ENCODE measurements at regions not wholly inside any gene's neighbourhood (a gene's known extent, or its start where the extent isn't known, plus 50 kb on each side); places are given as distances from the start of the nearest gene placed in this dataset.
"Not testable (repeated sequence)": the region's sequence is repeated elsewhere in the genome, so short reads cannot be mapped to it uniquely, and the experiment has no call there.

DNA sequence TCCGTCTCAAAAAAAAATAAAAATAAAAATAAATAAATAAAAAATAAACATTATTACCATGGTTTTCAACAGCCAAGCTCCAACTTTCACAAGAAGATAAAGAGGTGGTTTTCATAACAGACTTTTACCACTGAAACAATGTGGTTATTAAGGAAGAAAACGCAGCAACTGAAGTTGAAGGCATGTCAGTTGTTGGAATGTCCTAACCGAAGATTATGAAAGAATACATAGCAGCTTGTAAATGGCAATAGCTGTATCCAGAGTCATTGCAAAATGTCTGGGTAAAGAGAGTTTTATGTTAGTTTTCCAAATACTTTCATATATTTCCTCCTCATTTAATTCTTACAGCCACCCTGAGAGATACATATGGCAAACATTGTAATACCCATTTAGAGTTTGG is 161.6 kb upstream of the MARCKS start:
- no peak for DNase-seq

DNA sequence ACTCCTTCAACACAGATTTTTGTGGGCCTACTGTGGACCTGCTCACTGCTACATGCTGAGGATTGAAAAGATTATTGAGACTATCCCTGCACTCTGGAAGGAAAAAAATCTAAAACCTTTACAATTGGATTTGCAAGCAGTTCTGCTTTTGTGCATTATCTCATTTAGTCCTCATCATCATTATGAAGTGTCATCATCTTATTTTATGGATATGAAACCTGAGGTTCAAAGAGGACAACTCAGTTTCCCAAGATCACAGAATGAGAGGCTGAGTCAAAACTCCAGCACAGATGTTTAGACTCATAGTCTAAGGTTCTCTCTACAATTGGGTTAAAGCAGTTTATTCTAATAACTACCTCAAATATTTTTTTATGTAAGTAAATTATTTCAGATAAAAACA is 160.2 kb upstream of the MARCKS start:
- DNase-seq = no peak

DNA sequence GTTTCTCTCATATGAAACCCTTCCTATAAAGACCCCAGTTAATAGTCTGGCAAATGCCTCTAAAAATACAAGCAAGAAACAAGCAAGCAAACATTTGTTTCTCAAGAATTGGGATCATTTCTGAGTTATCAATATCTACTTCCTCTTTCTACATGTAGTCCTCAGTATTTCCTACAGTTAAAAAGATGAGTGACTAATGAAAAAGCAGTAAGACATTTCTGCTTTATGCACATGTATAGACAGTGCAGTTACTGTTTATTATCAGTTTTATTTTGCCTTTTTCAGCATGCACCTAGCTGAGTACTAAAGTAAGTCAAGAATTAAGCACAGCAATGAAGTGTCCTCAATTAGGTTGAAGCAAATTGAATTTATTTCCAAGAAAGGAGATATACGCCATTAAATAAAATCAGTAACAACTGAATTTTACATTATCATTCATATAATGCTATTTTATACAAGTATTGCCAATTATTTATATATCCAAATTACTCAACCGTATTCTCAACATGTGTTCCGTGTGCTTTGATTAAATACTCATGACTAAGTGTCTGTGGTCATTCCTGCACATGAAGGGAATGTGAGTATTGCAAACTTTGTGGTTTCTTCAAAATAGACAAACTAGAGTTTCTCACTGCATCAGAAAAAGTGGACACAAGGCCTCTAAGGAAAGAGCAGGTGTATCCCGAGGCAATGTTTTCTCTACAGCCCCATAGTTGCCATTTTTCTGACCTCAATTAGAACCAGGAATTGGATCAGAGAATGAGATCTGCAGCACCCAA is 159.3 kb upstream of the MARCKS start:
- no peak for DNase-seq

DNA sequence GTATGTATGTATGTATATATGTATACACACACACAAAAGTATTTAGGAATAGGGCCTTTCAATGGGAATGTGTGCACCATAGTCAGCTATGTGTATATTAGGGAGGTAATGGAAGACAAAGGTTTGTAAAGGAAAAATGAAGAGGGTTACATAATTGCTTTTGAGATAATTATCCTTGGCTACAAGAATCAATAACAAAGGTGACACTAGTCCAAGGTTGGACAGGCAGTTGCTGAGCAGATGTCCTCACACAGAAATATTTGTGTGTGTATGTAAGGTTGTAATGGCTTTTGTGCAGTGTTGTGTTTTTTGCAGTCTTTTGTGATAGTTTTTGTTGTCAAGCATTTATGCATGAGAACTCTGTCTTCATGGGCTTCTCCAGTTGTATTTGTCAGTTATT is 157.9 kb upstream of the MARCKS start:
- no peak for DNase-seq

DNA sequence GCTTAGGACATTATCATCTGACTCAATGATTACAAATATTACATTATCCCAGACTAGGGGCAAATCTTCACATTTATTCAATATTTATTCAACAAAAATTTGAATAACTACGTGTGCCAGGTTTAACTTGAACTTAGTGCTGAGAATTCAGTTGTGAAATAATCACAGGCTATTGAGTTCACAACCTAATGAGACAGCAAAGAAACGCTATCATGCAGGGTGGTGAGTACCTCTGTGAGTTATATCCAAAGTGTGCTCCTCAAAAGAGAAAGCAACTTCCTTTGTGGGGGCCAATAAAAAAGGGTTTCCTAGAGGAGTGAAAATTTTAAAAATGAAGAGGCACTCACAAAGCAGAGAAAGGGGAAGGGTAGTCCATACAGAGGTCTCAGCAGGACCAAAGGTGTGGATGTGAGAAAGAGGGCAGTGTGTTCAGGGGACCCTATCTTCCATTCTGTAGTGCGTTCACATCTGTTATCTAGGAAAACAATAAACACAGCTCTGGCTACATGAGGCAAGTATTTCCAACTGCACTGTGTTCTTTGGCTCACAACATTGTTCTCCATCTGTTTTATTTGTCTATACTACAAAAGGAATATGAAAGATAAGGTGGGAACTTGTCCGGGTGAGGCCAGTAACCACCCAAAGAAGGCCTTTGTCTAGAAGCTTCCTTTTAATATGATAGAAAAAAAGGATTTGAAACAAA is 155.4 kb upstream of the MARCKS start:
- DNase-seq = no peak

DNA sequence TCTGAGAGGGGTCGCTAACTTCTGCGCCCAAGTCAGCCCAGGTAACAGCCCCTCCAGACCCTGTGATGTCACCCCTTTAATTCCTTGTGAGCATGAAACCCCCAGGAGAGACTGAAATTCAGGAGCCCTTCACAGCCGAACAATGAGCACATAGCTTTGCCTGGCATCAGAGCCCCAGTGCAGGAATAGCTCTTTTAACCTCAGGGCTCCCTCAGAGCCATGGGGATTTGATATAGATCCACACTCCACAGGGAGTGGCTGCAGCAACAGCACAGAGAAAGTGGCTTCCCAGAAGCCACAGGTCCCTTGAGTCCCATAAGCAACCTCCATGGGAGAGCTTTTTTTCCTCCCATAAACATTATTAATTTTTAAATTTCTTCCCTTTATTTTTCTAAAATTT is 150.0 kb upstream of the MARCKS start:
- DNase-seq = no peak

DNA sequence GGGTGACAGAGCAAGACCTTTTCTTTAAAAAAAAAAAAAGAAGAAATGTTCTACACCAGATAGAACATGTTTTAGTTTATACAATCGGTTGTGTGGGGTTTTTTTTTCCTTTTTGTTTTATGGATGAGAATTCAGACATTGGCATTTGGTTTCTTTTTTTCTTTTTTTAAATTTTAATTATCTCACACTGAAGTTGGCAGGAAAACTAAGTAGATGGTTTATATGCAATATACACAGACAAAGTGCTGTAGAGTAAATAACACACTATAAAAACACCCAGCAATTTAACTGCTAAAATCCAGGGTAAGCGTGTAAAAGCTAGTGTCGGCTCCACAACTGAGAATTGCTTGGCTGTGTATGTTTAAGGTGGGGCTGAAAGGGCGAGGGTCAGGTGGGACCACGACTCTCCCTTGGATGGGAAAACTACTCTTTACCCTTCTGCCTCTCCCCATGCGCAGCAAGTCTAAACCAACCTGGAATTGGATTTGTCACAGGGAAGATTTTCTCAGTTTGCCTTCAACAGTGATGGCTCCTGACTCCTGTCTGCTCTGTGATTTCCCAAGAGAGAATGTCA is 147.1 kb upstream of the MARCKS start:
- no peak for DNase-seq

DNA sequence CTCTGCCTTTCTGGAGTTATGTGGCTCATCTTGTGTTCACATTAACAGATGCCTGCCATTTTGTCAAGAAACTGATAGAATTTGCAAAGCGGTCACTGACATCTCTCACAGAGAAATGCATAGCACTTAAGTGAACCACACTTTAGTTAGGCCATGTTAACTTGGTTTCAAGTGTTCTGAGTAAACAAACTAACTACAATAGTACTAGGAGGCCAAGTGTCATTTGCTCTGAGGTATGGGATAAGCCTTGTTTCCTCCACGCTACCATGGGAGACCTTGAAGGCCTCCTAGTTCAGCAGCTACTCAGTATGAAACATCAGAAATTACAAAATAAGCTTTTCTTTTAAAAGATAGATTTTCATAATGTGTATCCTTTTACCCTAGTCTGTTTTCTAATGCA is 143.5 kb upstream of the MARCKS start:
- DNase-seq = no peak

DNA sequence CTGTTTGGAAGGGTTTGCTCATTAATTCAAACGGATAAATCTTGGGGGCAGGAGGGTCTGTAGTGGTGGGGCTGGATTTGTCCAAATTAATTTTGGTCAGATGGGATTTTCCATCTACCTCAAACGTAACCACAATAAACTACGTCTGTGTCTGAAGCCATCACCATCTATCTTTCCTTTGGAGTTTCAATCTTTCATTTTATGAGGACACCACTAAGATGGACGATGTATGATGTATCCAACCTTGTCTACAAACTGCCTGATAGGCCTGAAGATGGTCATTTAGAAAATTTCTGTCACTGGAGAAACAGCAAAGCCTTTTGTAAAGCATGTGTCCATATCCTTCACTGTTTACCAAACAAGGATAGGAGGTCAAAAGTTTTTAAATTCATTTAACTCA is 138.6 kb upstream of the MARCKS start:
- no peak for DNase-seq

DNA sequence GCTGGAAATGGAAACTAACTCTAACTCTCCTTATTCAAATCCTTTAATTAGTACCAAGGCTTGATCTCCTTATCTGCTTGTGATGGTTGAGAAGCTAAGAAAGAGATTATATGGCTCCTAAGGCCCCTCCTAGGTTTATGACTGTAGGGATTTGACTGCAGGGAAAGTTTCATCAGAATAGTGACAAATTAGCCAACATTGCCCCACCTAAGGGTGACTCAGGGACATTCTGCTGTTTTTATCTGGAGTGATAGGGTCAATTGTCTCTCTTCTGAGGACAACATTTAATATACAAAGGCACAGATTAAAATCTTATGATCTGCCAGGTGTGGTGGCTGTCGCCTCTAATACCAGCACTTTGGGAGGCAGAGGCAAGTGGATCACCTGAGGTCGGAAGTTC is 138.1 kb upstream of the MARCKS start:
- no peak for DNase-seq

DNA sequence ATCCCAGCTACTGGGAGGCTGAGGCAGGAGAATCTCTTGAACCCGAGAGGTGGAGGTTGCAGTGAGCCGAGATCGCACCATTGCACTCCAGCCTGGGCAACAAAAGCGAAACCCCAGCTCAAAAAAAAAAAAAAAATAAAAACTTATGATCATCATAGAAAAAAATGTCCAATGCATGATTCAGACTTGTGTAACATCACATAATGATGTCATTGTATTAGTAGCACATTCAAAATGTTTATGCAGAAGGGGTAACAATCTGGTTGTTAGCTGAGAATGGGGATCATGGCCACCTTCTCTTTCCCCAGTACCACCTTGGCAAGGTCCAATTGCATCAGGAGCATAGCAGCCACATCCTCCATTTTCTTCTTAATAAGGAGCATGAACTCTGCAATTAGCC is 137.6 kb upstream of the MARCKS start:
- no peak for DNase-seq

DNA sequence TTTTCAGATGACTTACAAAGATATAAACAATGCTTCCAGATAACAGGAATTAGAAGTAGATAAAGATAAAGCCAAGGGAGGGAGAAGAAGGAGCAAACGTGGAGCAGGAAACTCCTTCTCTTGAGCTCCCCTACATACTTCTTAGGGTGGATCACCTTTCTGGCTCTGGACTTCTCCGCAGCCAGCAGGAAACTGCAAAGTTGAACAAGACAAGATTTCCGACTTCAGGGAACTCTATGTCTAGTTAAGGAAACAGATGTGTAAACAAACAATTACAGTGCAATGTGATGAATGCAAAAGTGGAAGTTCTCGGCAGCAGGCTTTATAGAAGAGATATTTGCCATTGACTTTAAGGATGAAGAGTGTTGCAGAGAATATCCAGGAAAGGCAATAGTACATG is 134.0 kb upstream of the MARCKS start:
- DNase-seq = no peak

DNA sequence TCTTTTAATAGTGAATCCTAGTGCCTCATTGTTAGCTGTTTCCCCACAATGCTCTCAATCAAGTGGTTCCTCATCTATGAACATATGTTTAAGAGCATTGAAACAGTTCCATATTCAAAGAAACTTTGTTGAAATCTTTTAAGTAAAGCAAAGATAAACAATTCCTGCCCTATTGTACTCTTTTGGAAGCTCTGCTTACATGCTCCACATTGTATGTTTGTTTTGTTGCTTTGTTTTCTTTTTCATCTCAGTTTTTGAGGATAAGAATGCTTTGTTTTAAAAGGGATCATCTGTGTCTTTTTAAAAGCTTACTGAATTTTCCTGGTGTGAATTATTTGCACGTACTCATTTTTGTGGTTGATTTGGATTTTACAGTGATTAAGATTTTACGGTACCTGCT is 132.2 kb upstream of the MARCKS start:
- not testable (repeated sequence) for DNase-seq

DNA sequence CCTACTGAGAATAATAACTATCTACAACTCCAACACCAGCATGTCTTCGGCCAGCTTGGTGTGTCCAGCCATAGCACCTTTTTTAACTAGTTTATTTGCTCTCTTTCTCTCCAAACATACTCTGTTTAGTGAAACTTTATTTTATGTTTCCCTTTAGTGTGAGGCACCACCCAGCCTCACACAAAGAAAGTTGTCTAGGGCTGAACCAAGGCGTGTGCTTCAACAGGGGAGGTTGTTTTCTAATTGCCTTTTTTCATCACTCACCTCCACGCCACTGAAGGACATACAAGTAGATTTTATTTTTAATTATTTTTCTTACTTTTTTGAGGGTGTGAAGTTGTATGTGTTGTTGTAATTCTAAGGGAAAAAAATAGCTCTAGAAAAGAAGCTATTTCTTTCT is 125.6 kb upstream of the MARCKS start:
- no peak for DNase-seq

DNA sequence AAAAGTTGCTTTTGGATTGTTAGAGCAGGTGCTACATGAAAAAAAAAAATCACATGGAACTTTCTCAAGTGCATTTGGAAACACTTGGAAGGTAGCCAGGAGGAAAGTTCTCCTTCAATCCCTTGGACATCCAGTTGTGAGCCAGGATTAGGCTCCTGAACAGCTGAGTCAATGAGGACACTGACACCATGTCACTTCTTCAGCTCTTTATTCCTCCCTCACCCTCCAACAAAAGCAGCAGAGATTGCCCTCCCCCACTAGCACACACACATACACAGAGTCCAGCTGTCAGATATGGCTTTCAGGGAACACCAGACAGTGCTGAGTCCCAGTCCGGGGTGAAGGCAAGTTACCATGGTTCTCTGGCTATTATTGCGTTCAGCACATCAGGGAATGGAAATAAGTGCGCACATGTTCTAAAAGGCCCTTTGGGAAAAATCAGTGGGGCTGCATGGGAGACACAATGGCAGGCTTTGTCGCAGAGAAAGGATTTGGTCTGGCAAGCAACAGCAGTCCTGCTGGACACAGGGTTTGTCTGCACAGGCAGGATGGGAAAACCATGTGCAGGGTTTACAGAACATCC is 124.7 kb upstream of the MARCKS start:
- DNase-seq = no peak

DNA sequence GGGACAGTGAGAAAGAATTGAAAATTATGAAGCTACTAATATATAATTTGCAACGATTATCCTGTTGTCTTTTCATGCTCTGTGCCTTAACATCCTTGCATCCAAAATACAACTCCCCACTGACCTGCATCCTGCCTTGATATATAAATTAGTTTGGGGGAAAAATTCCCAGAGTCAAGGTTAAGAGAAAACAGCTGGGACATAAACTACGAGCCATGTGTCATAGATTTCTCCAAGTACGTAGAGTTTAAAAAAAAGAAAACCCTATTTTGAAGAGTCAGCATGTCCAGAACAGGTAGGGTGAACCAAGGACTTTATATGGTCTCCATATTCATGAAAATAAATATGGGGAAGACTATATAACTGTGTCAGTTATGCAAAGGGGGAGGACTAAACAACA is 123.8 kb upstream of the MARCKS start:
- DNase-seq = no peak

DNA sequence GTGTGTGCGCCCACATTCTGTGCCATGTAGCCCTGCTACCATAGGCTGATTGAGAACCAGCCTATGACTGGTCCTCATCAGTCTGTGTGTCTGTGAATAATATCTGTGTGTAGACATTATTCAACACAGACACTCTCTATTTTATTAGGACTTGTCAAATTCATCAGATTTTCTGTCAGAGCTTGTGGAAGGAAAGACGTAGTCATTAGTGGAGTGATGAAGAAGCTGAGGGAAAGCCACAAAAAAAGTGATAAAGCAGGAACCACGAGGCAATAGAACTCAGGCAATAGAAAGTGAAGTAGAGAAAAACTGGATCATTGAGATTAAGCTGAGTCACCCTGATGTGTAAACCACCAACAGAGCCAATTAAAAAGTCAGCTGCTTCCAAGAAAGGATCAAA is 122.2 kb upstream of the MARCKS start:
- DNase-seq = no peak

DNA sequence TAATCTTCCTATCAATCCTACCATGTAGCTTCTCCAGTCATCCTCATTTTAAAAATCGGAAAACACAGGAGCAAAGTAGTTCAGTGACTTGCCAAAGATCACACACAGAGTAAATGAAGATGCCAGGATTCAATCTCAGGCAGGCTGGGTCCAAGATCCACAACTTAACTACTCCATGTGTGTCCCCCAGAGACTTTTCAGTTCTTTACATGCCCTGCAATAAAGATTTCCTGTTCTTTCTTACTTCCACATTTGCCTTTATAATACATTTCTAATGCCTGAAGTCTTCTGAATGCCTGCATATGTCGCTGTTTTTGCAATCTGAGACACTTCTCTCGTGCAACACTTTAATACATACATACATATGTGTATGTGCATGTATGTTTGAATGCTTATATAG is 121.7 kb upstream of the MARCKS start:
- DNase-seq = no peak

DNA sequence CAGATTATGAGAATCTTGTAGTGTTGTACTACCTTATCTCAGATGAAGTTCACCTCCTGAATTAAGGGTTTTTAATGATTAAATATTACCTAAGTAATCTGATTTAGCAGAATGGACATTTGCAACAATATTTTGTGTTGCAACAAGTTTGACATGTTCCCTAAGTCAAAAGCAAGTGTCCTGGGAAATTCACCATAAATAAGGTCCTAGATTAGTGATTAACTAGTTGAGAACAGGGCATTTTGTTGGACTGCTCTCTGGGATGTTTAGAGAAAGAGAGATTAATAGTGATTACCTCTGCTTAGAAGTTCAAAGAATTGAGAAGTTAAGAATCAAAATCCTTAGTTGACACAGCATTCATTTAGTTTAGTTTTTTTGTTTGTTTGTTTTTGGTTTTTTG is 120.2 kb upstream of the MARCKS start:
- no peak for DNase-seq

DNA sequence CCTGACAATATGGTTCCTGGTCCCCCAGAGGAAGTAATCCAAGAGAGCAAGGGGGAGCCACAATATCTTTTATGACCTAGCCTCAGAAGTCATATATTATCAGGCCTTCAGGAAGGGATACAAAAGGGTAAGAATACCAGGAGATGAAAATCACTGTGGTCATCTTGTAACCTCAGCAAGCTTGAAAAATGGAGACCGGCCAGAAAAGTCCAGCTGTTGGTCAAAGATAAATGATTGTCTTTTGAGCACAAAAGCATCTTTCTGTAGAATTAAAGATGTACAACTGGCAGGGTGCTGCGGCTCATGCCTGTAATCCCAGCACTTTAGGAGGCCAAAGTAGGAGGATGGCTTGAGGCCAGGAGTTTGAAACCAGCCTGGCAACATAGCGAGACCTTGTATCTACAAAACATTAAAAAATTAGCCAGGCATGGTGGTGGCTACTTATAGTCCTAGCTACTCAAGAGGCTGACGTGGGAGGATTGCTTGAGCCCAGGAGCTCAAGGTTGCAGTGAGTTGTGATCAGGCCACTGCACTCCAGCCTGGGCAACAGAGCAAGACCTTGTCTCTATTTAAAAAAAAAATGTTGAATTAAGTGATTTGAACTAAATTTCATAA is 118.0 kb upstream of the MARCKS start:
- no peak for DNase-seq

DNA sequence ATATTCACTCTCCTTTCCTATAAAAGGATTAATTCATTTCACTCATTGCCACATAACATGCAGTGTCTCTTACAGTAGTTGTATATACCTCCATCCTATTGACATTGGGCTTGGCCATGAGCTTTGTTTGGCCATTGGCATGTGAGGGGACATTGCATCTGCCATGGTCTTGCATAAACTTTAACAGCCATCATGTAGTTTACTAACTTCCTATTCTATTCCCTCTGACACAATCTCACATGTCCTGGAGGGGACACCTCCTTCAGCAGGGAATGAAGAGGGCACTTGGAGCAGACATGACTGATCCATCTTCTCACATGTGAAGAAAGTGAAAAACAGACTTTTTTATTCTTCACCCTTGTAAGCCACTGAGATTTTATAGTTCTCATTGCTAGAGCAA is 115.5 kb upstream of the MARCKS start:
- no peak for DNase-seq

DNA sequence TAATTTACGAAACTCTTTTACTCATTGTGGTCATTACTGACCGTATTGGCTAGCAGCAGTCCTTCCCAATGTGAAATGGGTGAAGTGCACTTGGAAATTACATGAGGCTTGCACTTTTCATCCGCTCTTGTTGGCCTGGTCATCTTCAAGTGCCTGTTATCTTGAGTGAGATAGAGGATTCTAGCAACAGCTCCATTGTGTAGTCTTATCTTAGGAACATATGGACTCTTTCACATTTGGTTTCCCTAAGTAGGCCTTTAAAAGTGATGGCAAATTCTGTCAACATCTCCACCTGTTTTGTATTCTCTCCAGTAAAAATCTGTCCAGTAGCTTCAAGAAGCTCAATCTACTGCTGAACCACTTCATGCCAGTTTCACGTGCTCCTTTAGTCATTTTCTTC is 114.8 kb upstream of the MARCKS start:
- DNase-seq = no peak

DNA sequence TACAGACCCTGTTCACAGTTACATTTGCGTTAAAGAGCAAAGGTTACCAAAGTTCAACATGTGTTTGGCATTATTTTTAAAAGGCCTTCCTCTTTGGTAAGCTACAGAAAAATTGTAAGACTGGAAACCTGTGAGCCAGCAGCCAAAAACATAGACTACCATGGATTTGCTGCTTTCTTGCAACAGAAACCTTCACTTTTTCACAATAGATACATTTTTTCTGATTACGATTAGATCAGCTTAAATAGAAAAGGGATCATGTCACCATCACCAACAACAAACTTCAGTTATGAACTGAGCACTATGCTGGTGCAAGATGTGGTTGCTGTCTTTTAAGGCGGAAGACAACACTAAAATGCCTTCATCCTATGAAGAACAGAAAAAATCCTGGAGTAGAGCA is 112.3 kb upstream of the MARCKS start:
- no peak for DNase-seq
